Hepatocyte (in vitro differentiated cells): ENCODE measurements at regions not wholly inside any gene's neighbourhood (a gene's known extent, or its start where the extent isn't known, plus 50 kb on each side); places are given as distances from the start of the nearest gene placed in this dataset.
A peak's percentile ranks its signal among the peaks of the same experiment; 100 is the strongest.

Source experiments
- DNase-seq: peaks from one replicate; pipeline ENCODE4 v3.0.0-alpha.2; 2016; ENCODE audit warnings: low spot score
- H2AFZ ChIP-seq: fragments of 200-600 bp; sonication (generic); 2 replicates; pipeline ENCODE4 v1.6.0; 2016; ENCODE audit warnings: antibody characterized with exemption, mild to moderate bottlenecking
- H3K27ac ChIP-seq: fragments of 200-600 bp; sonication (generic); 2 replicates; pipeline ENCODE4 v1.5.1; 2016; ENCODE audit warnings: mild to moderate bottlenecking
- H3K27me3 ChIP-seq: fragments of 200-600 bp; sonication (generic); 2 replicates; pipeline ENCODE4 v1.6.1; 2016
- H3K36me3 ChIP-seq: fragments of 200-600 bp; sonication (generic); replicated peaks from 2 replicates; pipeline ENCODE4 v1.5.1; 2016; ENCODE audit warnings: low read depth; ENCODE audit not compliant: insufficient read depth
- H3K4me1 ChIP-seq: fragments of 200-600 bp; sonication (generic); 2 replicates; pipeline ENCODE4 v1.5.1; 2016; ENCODE audit warnings: mild to moderate bottlenecking, moderate library complexity; ENCODE audit not compliant: insufficient read depth
- H3K4me2 ChIP-seq: fragments of 200-600 bp; sonication (generic); 2 replicates; pipeline ENCODE4 v1.6.0; 2016
- H3K4me3 ChIP-seq: fragments of 200-600 bp; sonication (generic); 2 replicates; pipeline ENCODE4 v1.5.1; 2016; ENCODE audit warnings: mild to moderate bottlenecking
- H3K79me2 ChIP-seq: fragments of 200-600 bp; sonication (generic); 2 replicates; pipeline ENCODE4 v1.6.0; 2017; ENCODE audit warnings: mild to moderate bottlenecking
- H3K9me2 ChIP-seq: fragments of 200-600 bp; sonication (generic); replicated peaks from 2 replicates; pipeline ENCODE4 v1.6.0; 2017; ENCODE audit warnings: mild to moderate bottlenecking; ENCODE audit not compliant: insufficient read depth
- H3K9me3 ChIP-seq: fragments of 200-600 bp; sonication (generic); 2 replicates; pipeline ENCODE4 v1.5.1; 2016; ENCODE audit warnings: low read depth, mild to moderate bottlenecking
- H4K20me1 ChIP-seq: fragments of 200-600 bp; sonication (generic); 2 replicates; pipeline ENCODE4 v1.6.0; 2016; ENCODE audit warnings: mild to moderate bottlenecking; ENCODE audit not compliant: insufficient read depth, poor library complexity, severe bottlenecking
- EZH2 ChIP-seq: fragments of 200-600 bp; sonication (generic); IDR thresholded peaks from 2 replicates; pipeline ENCODE4 v1.6.1; 2016; ENCODE audit warnings: antibody characterized with exemption, mild to moderate bottlenecking, borderline replicate concordance
- EZH2phosphoT487 ChIP-seq: fragments of 200-600 bp; sonication (generic); IDR thresholded peaks from one replicate; pipeline ENCODE4 v1.6.1; 2018; ENCODE audit warnings: antibody characterized with exemption, mild to moderate bottlenecking, low read depth, moderate library complexity; ENCODE audit not compliant: unreplicated experiment, severe bottlenecking
- WGBS: methylation state at CpG from one replicate; pipeline ENCODE4 v1.1.6; 2016; ENCODE audit warnings: low lambda C conversion rate; ENCODE audit errors: missing lambda C conversion rate; 5-methylcytosine and 5-hydroxymethylcytosine counted together
- TF ChIP-seq, protein P1 (sequence below): fragments of 200-600 bp; sonication (generic); IDR thresholded peaks from 2 replicates; pipeline ENCODE4 v1.5.1; 2016; ENCODE audit warnings: antibody characterized with exemption, mild to moderate bottlenecking; ENCODE audit not compliant: poor library complexity

GRCh38 chr4:112861691-112862674 lies 187.5 kb upstream of the ANK2 start:
- no peak for TF ChIP-seq EZH2phosphoT487
- TF ChIP-seq, protein P1, sequence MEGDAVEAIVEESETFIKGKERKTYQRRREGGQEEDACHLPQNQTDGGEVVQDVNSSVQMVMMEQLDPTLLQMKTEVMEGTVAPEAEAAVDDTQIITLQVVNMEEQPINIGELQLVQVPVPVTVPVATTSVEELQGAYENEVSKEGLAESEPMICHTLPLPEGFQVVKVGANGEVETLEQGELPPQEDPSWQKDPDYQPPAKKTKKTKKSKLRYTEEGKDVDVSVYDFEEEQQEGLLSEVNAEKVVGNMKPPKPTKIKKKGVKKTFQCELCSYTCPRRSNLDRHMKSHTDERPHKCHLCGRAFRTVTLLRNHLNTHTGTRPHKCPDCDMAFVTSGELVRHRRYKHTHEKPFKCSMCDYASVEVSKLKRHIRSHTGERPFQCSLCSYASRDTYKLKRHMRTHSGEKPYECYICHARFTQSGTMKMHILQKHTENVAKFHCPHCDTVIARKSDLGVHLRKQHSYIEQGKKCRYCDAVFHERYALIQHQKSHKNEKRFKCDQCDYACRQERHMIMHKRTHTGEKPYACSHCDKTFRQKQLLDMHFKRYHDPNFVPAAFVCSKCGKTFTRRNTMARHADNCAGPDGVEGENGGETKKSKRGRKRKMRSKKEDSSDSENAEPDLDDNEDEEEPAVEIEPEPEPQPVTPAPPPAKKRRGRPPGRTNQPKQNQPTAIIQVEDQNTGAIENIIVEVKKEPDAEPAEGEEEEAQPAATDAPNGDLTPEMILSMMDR, result no peak
- no peak for TF ChIP-seq EZH2
- no peaks in the 10 kb centered on the region for H3K36me3 ChIP-seq
- H3K79me2 ChIP-seq, result no peaks in the 10 kb centered on the region
- no peak overlapping the region for H3K4me3 ChIP-seq
- no peaks in the 10 kb centered on the region for H3K27me3 ChIP-seq
- no peak overlapping the region for H3K27ac ChIP-seq
- H3K4me2 ChIP-seq, result peak overlapping the region; percentile 15
- no peaks in the 10 kb centered on the region for H4K20me1 ChIP-seq
- H3K9me2 ChIP-seq, result no peaks in the 10 kb centered on the region
- no peak for DNase-seq
- 77% methylated on average over 3 of the region's 3 CpGs for WGBS
- no peaks in the 10 kb centered on the region for H3K9me3 ChIP-seq
- H2AFZ ChIP-seq, result peak overlapping the region; percentile 29
- H3K4me1 ChIP-seq, result peaks cover 13% of the 10 kb centered on the region

- Histone ChIP-seq H3K4me3 (no peak overlapping the region), H3K27me3 (no peaks in the 10 kb centered on the region), H2AFZ (no peak overlapping the region), H3K27ac (no peak overlapping the region), H3K9me2 (no peaks in the 10 kb centered on the region), H3K36me3 (no peaks in the 10 kb centered on the region), H3K4me1 (peaks cover 13% of the 10 kb centered on the region), H3K79me2 (no peaks in the 10 kb centered on the region), H4K20me1 (no peaks in the 10 kb centered on the region), H3K9me3 (no peaks in the 10 kb centered on the region), H3K4me2 (no peak overlapping the region)
- no peak for DNase-seq
- no peak for TF ChIP-seq EZH2phosphoT487
- TF ChIP-seq, protein P1, result no peak
- TF ChIP-seq EZH2, result no peak
Measured at GRCh38 chr4:112865443-112865842, 184.0 kb upstream of the ANK2 start.

DNA sequence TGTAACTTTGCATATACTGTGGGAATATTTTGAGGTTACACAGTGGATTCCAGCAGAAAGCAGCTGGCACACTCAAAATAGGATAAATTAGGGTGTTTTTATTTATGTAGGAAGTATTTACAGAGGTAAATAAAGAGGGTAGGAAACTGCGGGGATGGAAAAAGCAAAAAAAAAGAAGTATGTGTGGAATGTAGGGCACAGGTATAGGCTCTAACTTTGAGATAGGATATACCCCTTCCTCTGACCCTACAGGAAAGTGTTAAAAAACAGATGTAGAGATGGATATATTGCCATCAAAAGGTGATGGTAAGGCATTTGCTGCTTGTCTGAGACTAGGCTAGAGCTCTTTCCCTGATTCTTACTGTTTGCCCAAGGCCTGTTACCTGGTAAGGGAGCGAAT lies 173.1 kb upstream of the ANK2 start:
- Histone ChIP-seq H3K79me2 (no peaks in the 10 kb centered on the region), H3K27me3 (no peaks in the 10 kb centered on the region), H3K4me2 (no peak overlapping the region), H3K4me1 (no peaks in the 10 kb centered on the region), H4K20me1 (no peaks in the 10 kb centered on the region), H3K9me2 (no peaks in the 10 kb centered on the region), H2AFZ (no peak overlapping the region), H3K27ac (no peak overlapping the region), H3K9me3 (no peaks in the 10 kb centered on the region), H3K36me3 (no peaks in the 10 kb centered on the region), H3K4me3 (no peak overlapping the region)
- WGBS, result 69% methylated on average over 2 of the region's 2 CpGs
- TF ChIP-seq EZH2phosphoT487, result no peak
- TF ChIP-seq EZH2, result no peak
- TF ChIP-seq, protein P1, result no peak
- DNase-seq, result no peak
